ENCODE measurements at regions not wholly inside any gene's neighbourhood (a gene's known extent, or its start where the extent isn't known, plus 50 kb on each side); places are given as distances from the start of the nearest gene placed in this dataset.

GRCh38 chr20:8967641-8968245 is 101.1 kb upstream of the PLCB4 start:
- DNase-seq (ENCODE audit: low spot score), result no peak
- TF ChIP-seq CTCF (conservative IDR thresholded peaks at IDR 0.05; ENCODE audit: low read depth), result no peak
- H3K27ac ChIP-seq, result no peak overlapping the region
- ChIA-PET CTCF (no interaction called here), POLR2A (ENCODE audit: low non-redundant PET) (no interaction called here)

- no peak for TF ChIP-seq CTCF (conservative IDR thresholded peaks at IDR 0.05; ENCODE audit: low read depth)
- DNase-seq (ENCODE audit: low spot score), result no peak
- POLR2A ChIA-PET (ENCODE audit: low non-redundant PET), result no interaction called here
- CTCF ChIA-PET, result no interaction called here
- H3K27ac ChIP-seq, result no peak overlapping the region
These were observed 99.7 kb upstream of the PLCB4 start for GRCh38 chr20:8969146-8969583.

- ChIA-PET POLR2A (ENCODE audit: low non-redundant PET) (no interaction called here), CTCF (interaction anchor here (0.9 kb wide), 1 partner anchor 65 kb away, joined by 3 read pairs; no protein-coding TSS in a partner anchor)
- no peak for TF ChIP-seq CTCF (conservative IDR thresholded peaks at IDR 0.05; ENCODE audit: low read depth)
- DNase-seq (ENCODE audit: low spot score), result no peak
- H3K27ac ChIP-seq, result no peak overlapping the region
These were observed 97.1 kb upstream of the PLCB4 start for GRCh38 chr20:8971669-8972316.

DNA sequence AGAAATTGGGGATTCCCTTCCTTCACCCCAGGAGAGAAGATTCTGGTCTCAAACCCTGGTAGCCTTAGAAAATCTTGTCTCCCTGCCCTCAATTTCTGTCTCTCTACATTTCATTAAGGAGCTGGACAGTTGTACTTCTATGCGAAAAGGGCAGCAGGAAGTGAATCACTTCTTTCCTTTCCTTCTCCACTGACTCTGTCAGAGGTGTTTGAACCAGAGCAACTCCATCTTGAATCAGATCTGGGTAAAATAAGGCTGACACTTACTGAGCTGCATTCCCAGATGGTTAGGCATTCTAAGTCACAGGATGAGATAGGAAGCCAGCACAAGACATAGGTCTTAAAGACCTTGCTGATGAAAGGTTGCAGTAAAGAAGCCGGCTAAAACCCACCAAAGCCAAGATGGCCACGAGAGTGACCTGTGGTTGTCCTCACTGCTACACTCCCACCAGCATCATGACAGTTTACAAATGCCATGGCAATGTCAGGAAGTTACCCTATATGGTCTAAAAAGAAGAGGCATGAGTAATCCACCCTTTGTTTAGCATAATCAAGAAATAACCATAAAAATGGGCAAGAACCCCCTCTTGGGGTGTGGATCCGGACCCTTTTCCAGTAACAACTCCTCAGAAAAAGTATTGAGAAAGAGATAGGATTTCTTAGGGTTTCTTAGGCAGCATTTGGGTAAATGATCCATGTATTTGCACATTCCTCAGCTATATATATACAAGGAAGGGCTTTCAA is 95.8 kb upstream of the PLCB4 start:
- no peak for DNase-seq (ENCODE audit: low spot score)
- CTCF ChIA-PET, result interaction anchor here (0.6 to 0.9 kb wide), 2 partner anchors 9 to 64 kb away, joined by 3 read pairs; no protein-coding TSS in a partner anchor
- no peak overlapping the region for H3K27ac ChIP-seq

GRCh38 chr20:8974009-8974708 is 94.7 kb upstream of the PLCB4 start:
- no peak for DNase-seq (ENCODE audit: low spot score)
- no peak overlapping the region for H3K27ac ChIP-seq
- ChIA-PET CTCF (no interaction called here), POLR2A (ENCODE audit: low non-redundant PET) (no interaction called here)
- TF ChIP-seq CTCF (conservative IDR thresholded peaks at IDR 0.05; ENCODE audit: low read depth), result no peak

More for the DNA sequence above, 95.8 kb upstream of the PLCB4 start:
- TF ChIP-seq CTCF (conservative IDR thresholded peaks at IDR 0.05; ENCODE audit: low read depth), result no peak
- POLR2A ChIA-PET (ENCODE audit: low non-redundant PET), result no interaction called here

DNA sequence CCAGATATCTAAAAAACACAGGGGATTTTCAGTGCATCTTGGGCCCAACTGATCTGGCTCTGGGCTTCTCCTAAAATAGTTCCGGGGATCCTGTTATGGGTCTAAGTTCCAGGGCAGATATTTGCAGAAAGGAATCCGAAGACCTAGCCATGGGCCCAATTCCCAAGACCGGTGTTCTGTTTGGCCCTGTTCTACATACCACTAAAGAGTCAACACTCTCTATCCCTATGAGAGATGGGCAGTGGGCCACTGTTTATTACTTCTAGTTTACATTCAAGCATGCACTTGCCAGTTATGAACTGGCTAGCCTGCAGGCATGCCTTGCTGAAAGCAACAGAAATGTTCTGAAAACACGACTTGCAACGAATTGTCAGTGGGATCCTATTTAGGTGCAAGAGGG is 87.4 kb upstream of the PLCB4 start:
- no peak overlapping the region for H3K27ac ChIP-seq
- POLR2A ChIA-PET (ENCODE audit: low non-redundant PET), result no interaction called here
- no peak for TF ChIP-seq CTCF (conservative IDR thresholded peaks at IDR 0.05; ENCODE audit: low read depth)
- DNase-seq (ENCODE audit: low spot score), result no peak
- CTCF ChIA-PET, result no interaction called here

Measured in RWPE1 (cell line).